OCI-LY1 (cell line): ENCODE measurements at regions not wholly inside any gene's neighbourhood (a gene's known extent, or its start where the extent isn't known, plus 50 kb on each side); places are given as distances from the start of the nearest gene placed in this dataset.

Experiments
- H2AFZ ChIP-seq: fragments of 200-600 bp; sonication (generic), shearing (Covaris generic); 2 replicates; pipeline ENCODE4 v1.6.0; 2014; ENCODE audit warnings: antibody characterized with exemption, mild to moderate bottlenecking, low read length
- H3F3A ChIP-seq: fragments of 200-600 bp; sonication (generic), shearing (Covaris generic); 2 replicates; pipeline ENCODE4 v1.6.0; 2014; ENCODE audit warnings: mild to moderate bottlenecking, antibody characterized with exemption, low read length, moderate library complexity; ENCODE audit not compliant: insufficient read depth
- H3K27ac ChIP-seq: fragments of 200-600 bp; sonication (generic); 2 replicates; pipeline ENCODE4 v1.5.1; 2014; ENCODE audit warnings: low read length, mixed run types, mild to moderate bottlenecking, low read depth; ENCODE audit not compliant: poor library complexity, severe bottlenecking
- H3K27me3 ChIP-seq: fragments of 200-600 bp; sonication (generic); 2 replicates; pipeline ENCODE4 v1.6.0; 2014; ENCODE audit warnings: antibody characterized with exemption, mild to moderate bottlenecking, low read length, moderate library complexity; ENCODE audit not compliant: insufficient read depth
- H3K36me3 ChIP-seq: fragments of 200-600 bp; sonication (generic); 2 replicates; pipeline ENCODE4 v1.6.1; 2014; ENCODE audit warnings: mild to moderate bottlenecking, antibody characterized with exemption, low read length, moderate library complexity, mixed read lengths; ENCODE audit not compliant: insufficient read depth
- H3K4me1 ChIP-seq: fragments of 200-600 bp; sonication (generic); 2 replicates; pipeline ENCODE4 v1.5.1; 2014; ENCODE audit warnings: mild to moderate bottlenecking, low read length, moderate library complexity; ENCODE audit not compliant: insufficient read depth, severe bottlenecking
- H3K4me2 ChIP-seq: fragments of 200-600 bp; sonication (generic), shearing (Covaris generic); 2 replicates; pipeline ENCODE4 v1.6.1; 2014; ENCODE audit warnings: low read length
- H3K4me3 ChIP-seq: fragments of 200-600 bp; sonication (generic); 2 replicates; pipeline ENCODE4 v1.5.1; 2014; ENCODE audit warnings: low read length, low read depth, mild to moderate bottlenecking, mixed read lengths; ENCODE audit not compliant: poor library complexity, severe bottlenecking
- H3K79me2 ChIP-seq: fragments of 200-600 bp; shearing (Covaris generic); 2 replicates; pipeline ENCODE4 v1.6.1; 2016; ENCODE audit warnings: mixed run types, low read length, mixed read lengths; ENCODE audit not compliant: insufficient read depth
- H3K9ac ChIP-seq: fragments of 200-600 bp; sonication (generic), shearing (Covaris generic); 2 replicates; pipeline ENCODE4 v1.6.1; 2014; ENCODE audit warnings: mild to moderate bottlenecking, low read length, mixed read lengths
- H3K9me2 ChIP-seq: fragments of 200-600 bp; sonication (generic), shearing (Covaris generic); 2 replicates; pipeline ENCODE4 v1.6.1; 2014; ENCODE audit warnings: low read depth, mild to moderate bottlenecking, low read length, mixed read lengths
- H3K9me3 ChIP-seq: fragments of 200-600 bp; shearing (Covaris generic); 2 replicates; pipeline ENCODE4 v1.6.1; 2014; ENCODE audit warnings: low read length, mixed read lengths
- H4K20me1 ChIP-seq: fragments of 200-600 bp; sonication (generic), shearing (Covaris generic); 2 replicates; pipeline ENCODE4 v1.6.0; 2016; ENCODE audit warnings: mild to moderate bottlenecking, low read length; ENCODE audit not compliant: insufficient read depth
- CTCF ChIP-seq: fragments of 200-600 bp; sonication (generic), shearing (Covaris generic); IDR thresholded peaks from 2 replicates; pipeline ENCODE4 v1.5.1; 2017; ENCODE audit warnings: mild to moderate bottlenecking, antibody characterized with exemption, low read length, moderate library complexity, mixed read lengths
- EZH2 ChIP-seq: fragments of 200-600 bp; sonication (generic), shearing (Covaris generic); IDR thresholded peaks from 2 replicates; pipeline ENCODE4 v1.8.0; 2017; ENCODE audit warnings: borderline replicate concordance, mixed run types, mild to moderate bottlenecking, antibody characterized with exemption, low read length, moderate library complexity, mixed read lengths

GRCh38 chr4:112951362-112952312 is 97.8 kb upstream of the ANK2 start:
- H3K36me3 ChIP-seq = no peaks in the 10 kb centered on the region
- H3K4me1 ChIP-seq = no peaks in the 10 kb centered on the region
- H3K27me3 ChIP-seq = no peaks in the 10 kb centered on the region
- H3K9me3 ChIP-seq = no peaks in the 10 kb centered on the region
- no peaks in the 10 kb centered on the region for H4K20me1 ChIP-seq
- no peak overlapping the region for H3K9ac ChIP-seq
- no peak for TF ChIP-seq EZH2
- TF ChIP-seq CTCF = peak; percentile 73
- H3K9me2 ChIP-seq = no peaks in the 10 kb centered on the region
- no peak overlapping the region for H3K4me3 ChIP-seq
- no peak overlapping the region for H3K4me2 ChIP-seq
- H2AFZ ChIP-seq = no peak overlapping the region
- no peaks in the 10 kb centered on the region for H3F3A ChIP-seq
- no peaks in the 10 kb centered on the region for H3K79me2 ChIP-seq
- H3K27ac ChIP-seq = no peak overlapping the region

- no peaks in the 10 kb centered on the region for H3K27me3 ChIP-seq
- H3K4me2 ChIP-seq = no peak overlapping the region
- H3K9ac ChIP-seq = no peak overlapping the region
- no peak overlapping the region for H3K27ac ChIP-seq
- H3K79me2 ChIP-seq = no peaks in the 10 kb centered on the region
- no peaks in the 10 kb centered on the region for H3F3A ChIP-seq
- no peaks in the 10 kb centered on the region for H3K9me3 ChIP-seq
- no peaks in the 10 kb centered on the region for H3K36me3 ChIP-seq
- no peak overlapping the region for H2AFZ ChIP-seq
- TF ChIP-seq EZH2 = no peak
- TF ChIP-seq CTCF = no peak
- H3K9me2 ChIP-seq = no peaks in the 10 kb centered on the region
- no peak overlapping the region for H3K4me3 ChIP-seq
- no peaks in the 10 kb centered on the region for H3K4me1 ChIP-seq
- no peaks in the 10 kb centered on the region for H4K20me1 ChIP-seq
Measured at GRCh38 chr4:112952313-112952700, 97.1 kb upstream of the ANK2 start.

GRCh38 chr4:112953262-112953661 is 96.2 kb upstream of the ANK2 start:
- Histone ChIP-seq H3K9me2 (no peaks in the 10 kb centered on the region), H3K9me3 (no peaks in the 10 kb centered on the region), H4K20me1 (no peaks in the 10 kb centered on the region), H3K9ac (no peak overlapping the region), H3K36me3 (no peaks in the 10 kb centered on the region), H3K4me2 (no peak overlapping the region), H3K79me2 (no peaks in the 10 kb centered on the region), H3K27ac (no peak overlapping the region), H3F3A (no peaks in the 10 kb centered on the region), H3K4me1 (no peaks in the 10 kb centered on the region), H3K27me3 (no peaks in the 10 kb centered on the region), H3K4me3 (no peak overlapping the region), H2AFZ (no peak overlapping the region)
- TF ChIP-seq EZH2 (no peak), CTCF (no peak)
